NCI-H510A treated with DMSO at 0.1 percent for 48 hours (cell line): ENCODE measurements at regions not wholly inside any gene's neighbourhood (a gene's known extent, or its start where the extent isn't known, plus 50 kb on each side); places are given as distances from the start of the nearest gene placed in this dataset.

Experiments
- DNase-seq: peaks from one replicate; lab custom pipeline; 2025; lab: John Stamatoyannopoulos, UW

GRCh38 chr4:11487139-11487538, 58.4 kb upstream of the HS3ST1 start:
- peak; percentile 5 for DNase-seq

GRCh38 chr4:11485926-11486325, 57.2 kb upstream of the HS3ST1 start:
- no peak for DNase-seq

GRCh38 chr4:11484531-11484930, 55.8 kb upstream of the HS3ST1 start:
- DNase-seq: no peak

GRCh38 chr4:11483046-11483445, 54.4 kb upstream of the HS3ST1 start:
- DNase-seq: no peak

GRCh38 chr4:11480683-11481082, 52.0 kb upstream of the HS3ST1 start:
- DNase-seq: no peak
